Activated B cell treated with CpG ODN at 0.5 μM for 24 hours (primary cell): ENCODE measurements at regions not wholly inside any gene's neighbourhood (a gene's known extent, or its start where the extent isn't known, plus 50 kb on each side); places are given as distances from the start of the nearest gene placed in this dataset.

Source experiments
- ATAC-seq: fragments of 200-7000 bp; cut with Tn5 transposase; one replicate; pipeline ENCODE4 v1.10.0; 2021; ENCODE audit warnings: low read depth, mild to moderate bottlenecking, moderate library complexity
- CTCF ChIA-PET: fragments of 350-600 bp; sonication (Branson Sonifier 250); formaldehyde crosslinking; loops from one replicate; lab custom pipeline; 2021; ENCODE audit warnings: antibody characterized with exemption; lab: Charles Lee
- POLR2A ChIA-PET: fragments of 350-600 bp; sonication (Branson Sonifier 250); formaldehyde crosslinking; loops from one replicate; lab custom pipeline; 2021; ENCODE audit warnings: antibody characterized with exemption; lab: Charles Lee
- DNase-seq: peaks from one replicate; pipeline ENCODE4 v3.0.0; 2022
- H3K27ac Mint-ChIP-seq: one replicate; pipeline ENCODE4 v1.8.0; 2020; ENCODE audit warnings: mixed read lengths
- H3K27me3 Mint-ChIP-seq: one replicate; pipeline ENCODE4 v1.8.0; 2021; ENCODE audit warnings: mixed read lengths
- H3K36me3 Mint-ChIP-seq: one replicate; pipeline ENCODE4 v1.8.0; 2021; ENCODE audit warnings: low read depth, mixed read lengths
- H3K4me1 Mint-ChIP-seq: one replicate; pipeline ENCODE4 v1.8.0; 2021; ENCODE audit warnings: mixed read lengths
- H3K4me3 Mint-ChIP-seq: one replicate; pipeline ENCODE4 v1.8.0; 2020; ENCODE audit warnings: mild to moderate bottlenecking, mixed read lengths
- H3K9me3 Mint-ChIP-seq: one replicate; pipeline ENCODE4 v1.8.0; 2020; ENCODE audit warnings: mixed read lengths
- intact Hi-C: fragments of 100-400 bp; cut with micrococcal nuclease; formaldehyde crosslinking; loops from one replicate; pipeline ENCODE4 v1.15.1; 2024
- TF ChIP-seq, protein P1 (sequence below): fragments of 200-600 bp; IDR thresholded peaks from one replicate; pipeline ENCODE4 v1.8.0; 2022; ENCODE audit warnings: antibody characterized with exemption, mild to moderate bottlenecking

DNA sequence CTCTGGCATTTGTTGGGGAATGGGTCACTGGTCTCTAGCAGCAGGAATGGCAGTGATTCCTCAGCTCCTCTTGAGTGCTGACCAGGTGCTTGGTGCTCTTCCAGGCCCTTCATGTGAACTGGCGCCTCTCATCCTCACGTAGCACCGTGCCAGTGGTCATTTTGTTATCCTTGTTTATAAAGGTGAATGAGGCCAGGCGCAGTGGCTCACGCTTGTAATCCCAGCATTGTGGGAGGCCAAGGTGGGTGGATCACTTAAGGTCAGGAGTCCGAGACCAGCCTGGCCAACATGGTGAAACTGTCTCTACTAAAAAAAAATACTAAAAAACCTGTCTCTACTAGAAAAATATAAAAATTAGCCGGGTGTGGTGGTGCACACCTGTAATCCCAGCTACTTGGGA lies 301.3 kb downstream of the QKI start:
- no peak overlapping the region for H3K4me3 Mint-ChIP-seq
- POLR2A ChIA-PET, result interaction anchor here (0.6 to 0.7 kb wide), 2 partner anchors 48 to 1010 kb away, joined by 3 to 4 read pairs; no protein-coding TSS in a partner anchor

DNA sequence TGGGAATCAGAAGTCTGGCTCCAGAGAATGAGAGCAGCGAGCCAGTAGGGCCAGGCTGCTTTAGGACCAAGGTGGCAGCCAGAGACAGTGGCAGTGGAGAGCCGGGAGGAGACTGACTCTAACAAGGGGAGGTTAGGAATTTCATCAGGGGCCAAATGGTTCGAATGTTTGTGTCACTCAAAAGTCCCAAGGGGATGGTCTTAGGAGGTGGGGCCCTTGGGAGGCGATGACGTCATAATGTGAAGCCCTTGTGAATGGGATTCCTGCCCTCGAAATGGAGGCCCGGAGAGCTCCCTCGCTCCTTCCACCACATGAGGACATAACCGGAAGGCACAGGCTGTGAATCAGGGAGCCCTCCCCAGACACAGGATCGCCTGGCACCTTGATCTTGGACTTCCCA lies 299.7 kb downstream of the QKI start:
- no peak overlapping the region for H3K4me3 Mint-ChIP-seq
- ATAC-seq (no peak), DNase-seq (no peak)
- peaks cover 86% of the 10 kb centered on the region for H3K4me1 Mint-ChIP-seq
- no peaks in the 10 kb centered on the region for H3K9me3 Mint-ChIP-seq
- H3K36me3 Mint-ChIP-seq, result no peaks in the 10 kb centered on the region
- H3K27me3 Mint-ChIP-seq, result no peaks in the 10 kb centered on the region
- no peak overlapping the region for H3K27ac Mint-ChIP-seq
- TF ChIP-seq, protein P1, sequence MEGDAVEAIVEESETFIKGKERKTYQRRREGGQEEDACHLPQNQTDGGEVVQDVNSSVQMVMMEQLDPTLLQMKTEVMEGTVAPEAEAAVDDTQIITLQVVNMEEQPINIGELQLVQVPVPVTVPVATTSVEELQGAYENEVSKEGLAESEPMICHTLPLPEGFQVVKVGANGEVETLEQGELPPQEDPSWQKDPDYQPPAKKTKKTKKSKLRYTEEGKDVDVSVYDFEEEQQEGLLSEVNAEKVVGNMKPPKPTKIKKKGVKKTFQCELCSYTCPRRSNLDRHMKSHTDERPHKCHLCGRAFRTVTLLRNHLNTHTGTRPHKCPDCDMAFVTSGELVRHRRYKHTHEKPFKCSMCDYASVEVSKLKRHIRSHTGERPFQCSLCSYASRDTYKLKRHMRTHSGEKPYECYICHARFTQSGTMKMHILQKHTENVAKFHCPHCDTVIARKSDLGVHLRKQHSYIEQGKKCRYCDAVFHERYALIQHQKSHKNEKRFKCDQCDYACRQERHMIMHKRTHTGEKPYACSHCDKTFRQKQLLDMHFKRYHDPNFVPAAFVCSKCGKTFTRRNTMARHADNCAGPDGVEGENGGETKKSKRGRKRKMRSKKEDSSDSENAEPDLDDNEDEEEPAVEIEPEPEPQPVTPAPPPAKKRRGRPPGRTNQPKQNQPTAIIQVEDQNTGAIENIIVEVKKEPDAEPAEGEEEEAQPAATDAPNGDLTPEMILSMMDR, result no peak
- intact Hi-C loops, result no loop called here
- ChIA-PET CTCF (no interaction called here), POLR2A (no interaction called here)

More for the DNA sequence above, 301.3 kb downstream of the QKI start:
- no peak for ATAC-seq
- H3K9me3 Mint-ChIP-seq, result no peaks in the 10 kb centered on the region
- intact Hi-C loops, result no loop called here
- CTCF ChIA-PET, result interaction anchor here (0.7 kb wide), 1 partner anchor 241 kb away, joined by 3 read pairs; no protein-coding TSS in a partner anchor
- no peaks in the 10 kb centered on the region for H3K27me3 Mint-ChIP-seq
- H3K4me1 Mint-ChIP-seq, result peaks cover 69% of the 10 kb centered on the region
- no peak overlapping the region for H3K27ac Mint-ChIP-seq
- DNase-seq, result no peak
- TF ChIP-seq, protein P1, result no peak
- no peaks in the 10 kb centered on the region for H3K36me3 Mint-ChIP-seq

DNA sequence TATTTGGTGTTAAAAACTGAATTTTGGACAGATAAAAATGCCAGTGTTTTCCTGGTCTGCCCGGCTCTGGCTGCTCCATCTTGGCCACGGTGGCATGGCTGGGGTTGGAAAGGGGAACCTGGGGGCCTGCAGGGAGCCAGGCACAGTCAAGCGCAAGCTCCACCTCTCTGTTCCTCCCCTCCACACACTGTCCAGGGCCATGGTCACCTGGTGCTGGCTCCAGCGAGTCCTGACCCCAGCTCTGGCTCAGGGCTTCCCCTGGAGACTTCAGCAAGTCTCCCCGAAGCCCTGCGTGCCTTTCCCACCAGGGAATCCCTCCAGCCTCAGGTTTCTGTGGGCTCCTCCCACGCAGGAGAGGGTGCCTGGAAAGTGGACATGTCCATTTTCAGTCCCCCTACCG lies 298.5 kb downstream of the QKI start:
- Mint-ChIP-seq H3K27me3 (no peaks in the 10 kb centered on the region), H3K27ac (no peak overlapping the region), H3K4me3 (no peak overlapping the region), H3K4me1 (peaks cover 86% of the 10 kb centered on the region), H3K36me3 (no peaks in the 10 kb centered on the region), H3K9me3 (no peaks in the 10 kb centered on the region)
- TF ChIP-seq, protein P1, result no peak
- no peak for DNase-seq
- intact Hi-C loops, result loop anchor here (1.0 to 2.0 kb wide), 3 partner anchors 9 to 300 kb away; no protein-coding TSS in a partner anchor
- no peak for ATAC-seq
- POLR2A ChIA-PET, result interaction anchor here (0.7 to 1.6 kb wide), 2 partner anchors 45 to 46 kb away, joined by 4 to 10 read pairs; no protein-coding TSS in a partner anchor
- CTCF ChIA-PET, result interaction anchor here (0.6 kb wide), 1 partner anchor 243 kb away, joined by 3 read pairs; no protein-coding TSS in a partner anchor

DNA sequence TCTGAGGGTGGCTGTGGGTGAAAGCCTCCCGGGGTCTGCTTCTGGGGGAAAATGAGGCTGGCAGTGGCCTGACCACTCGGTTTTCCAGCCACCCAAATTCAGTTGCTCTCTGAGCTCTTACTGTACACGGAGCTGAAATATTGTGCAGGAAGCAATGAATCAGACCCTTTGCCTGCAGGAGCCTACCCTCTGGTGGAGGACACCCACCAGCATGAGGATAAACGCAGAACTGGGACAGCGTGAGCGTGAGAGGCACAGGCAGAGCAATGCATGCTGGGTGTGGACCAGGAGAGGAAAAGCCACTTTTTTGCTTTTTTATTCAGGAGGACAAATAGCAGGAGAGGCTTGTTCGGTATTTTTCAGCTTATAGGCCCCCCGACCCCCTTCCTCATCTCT lies 298.0 kb downstream of the QKI start:
- H3K9me3 Mint-ChIP-seq, result no peaks in the 10 kb centered on the region
- ATAC-seq, result peak; percentile 4
- H3K27ac Mint-ChIP-seq, result peak overlapping the region; percentile 74
- peaks cover 86% of the 10 kb centered on the region for H3K4me1 Mint-ChIP-seq
- peak overlapping the region; percentile 63 for H3K4me3 Mint-ChIP-seq
- H3K27me3 Mint-ChIP-seq, result no peaks in the 10 kb centered on the region
- ChIA-PET POLR2A (interaction anchor here (0.9 to 1.6 kb wide), 2 partner anchors 45 kb away, joined by 3 to 10 read pairs; no protein-coding TSS in a partner anchor), CTCF (interaction anchor here (0.6 to 1.3 kb wide), 2 partner anchors 45 to 244 kb away, joined by 3 to 4 read pairs; no protein-coding TSS in a partner anchor)
- TF ChIP-seq, protein P1, result no peak
- intact Hi-C loops, result loop anchor here (1.0 to 2.0 kb wide), 3 partner anchors 8 to 300 kb away; no protein-coding TSS in a partner anchor
- DNase-seq, result no peak
- no peaks in the 10 kb centered on the region for H3K36me3 Mint-ChIP-seq
